ENCODE measurements at regions not wholly inside any gene's neighbourhood (a gene's known extent, or its start where the extent isn't known, plus 50 kb on each side); places are given as distances from the start of the nearest gene placed in this dataset.

DNA sequence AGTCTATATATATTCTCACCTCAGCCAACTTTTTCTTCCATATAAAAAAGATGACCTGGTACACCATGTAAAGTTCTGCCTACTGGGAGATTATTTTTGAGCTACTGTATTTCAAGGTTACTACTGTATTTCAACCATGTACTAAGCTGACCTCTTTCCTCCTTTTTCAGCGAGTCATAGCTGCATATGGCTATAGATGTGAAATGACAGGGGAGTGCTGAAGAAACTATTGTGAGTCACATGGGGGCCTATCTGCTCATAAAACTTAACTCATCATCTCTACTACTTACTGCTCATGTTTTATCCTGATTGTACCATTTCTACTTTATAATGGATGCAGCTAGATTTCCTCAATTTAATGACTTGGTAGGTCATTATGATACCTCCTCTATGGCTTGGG, 571.4 kb upstream of the ATP2B1 start:
- TF ChIP-seq SMC3 (conservative IDR thresholded peaks at IDR 0.05; ENCODE audit: poor library complexity) (no peak), RAD21 (conservative IDR thresholded peaks at IDR 0.05) (no peak), POLR2AphosphoS5 (IDR thresholded peaks at IDR 0.05) (no peak), MXI1 (conservative IDR thresholded peaks at IDR 0.05; ENCODE audit: poor library complexity, severe bottlenecking) (no peak), EP300 (conservative IDR thresholded peaks at IDR 0.05; ENCODE audit: poor library complexity, severe bottlenecking) (no peak), TAF1 (IDR thresholded peaks at IDR 0.05; ENCODE audit: low read depth) (no peak), EZH2 (IDR thresholded peaks at IDR 0.05; ENCODE audit: borderline replicate concordance, insufficient read depth, low read length, poor library complexity, severe bottlenecking) (no peak)
- TF ChIP-seq, protein P1, sequence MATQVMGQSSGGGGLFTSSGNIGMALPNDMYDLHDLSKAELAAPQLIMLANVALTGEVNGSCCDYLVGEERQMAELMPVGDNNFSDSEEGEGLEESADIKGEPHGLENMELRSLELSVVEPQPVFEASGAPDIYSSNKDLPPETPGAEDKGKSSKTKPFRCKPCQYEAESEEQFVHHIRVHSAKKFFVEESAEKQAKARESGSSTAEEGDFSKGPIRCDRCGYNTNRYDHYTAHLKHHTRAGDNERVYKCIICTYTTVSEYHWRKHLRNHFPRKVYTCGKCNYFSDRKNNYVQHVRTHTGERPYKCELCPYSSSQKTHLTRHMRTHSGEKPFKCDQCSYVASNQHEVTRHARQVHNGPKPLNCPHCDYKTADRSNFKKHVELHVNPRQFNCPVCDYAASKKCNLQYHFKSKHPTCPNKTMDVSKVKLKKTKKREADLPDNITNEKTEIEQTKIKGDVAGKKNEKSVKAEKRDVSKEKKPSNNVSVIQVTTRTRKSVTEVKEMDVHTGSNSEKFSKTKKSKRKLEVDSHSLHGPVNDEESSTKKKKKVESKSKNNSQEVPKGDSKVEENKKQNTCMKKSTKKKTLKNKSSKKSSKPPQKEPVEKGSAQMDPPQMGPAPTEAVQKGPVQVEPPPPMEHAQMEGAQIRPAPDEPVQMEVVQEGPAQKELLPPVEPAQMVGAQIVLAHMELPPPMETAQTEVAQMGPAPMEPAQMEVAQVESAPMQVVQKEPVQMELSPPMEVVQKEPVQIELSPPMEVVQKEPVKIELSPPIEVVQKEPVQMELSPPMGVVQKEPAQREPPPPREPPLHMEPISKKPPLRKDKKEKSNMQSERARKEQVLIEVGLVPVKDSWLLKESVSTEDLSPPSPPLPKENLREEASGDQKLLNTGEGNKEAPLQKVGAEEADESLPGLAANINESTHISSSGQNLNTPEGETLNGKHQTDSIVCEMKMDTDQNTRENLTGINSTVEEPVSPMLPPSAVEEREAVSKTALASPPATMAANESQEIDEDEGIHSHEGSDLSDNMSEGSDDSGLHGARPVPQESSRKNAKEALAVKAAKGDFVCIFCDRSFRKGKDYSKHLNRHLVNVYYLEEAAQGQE (IDR thresholded peaks at IDR 0.05; ENCODE audit: borderline replicate concordance) = no peak
- TF ChIP-seq, protein P2, sequence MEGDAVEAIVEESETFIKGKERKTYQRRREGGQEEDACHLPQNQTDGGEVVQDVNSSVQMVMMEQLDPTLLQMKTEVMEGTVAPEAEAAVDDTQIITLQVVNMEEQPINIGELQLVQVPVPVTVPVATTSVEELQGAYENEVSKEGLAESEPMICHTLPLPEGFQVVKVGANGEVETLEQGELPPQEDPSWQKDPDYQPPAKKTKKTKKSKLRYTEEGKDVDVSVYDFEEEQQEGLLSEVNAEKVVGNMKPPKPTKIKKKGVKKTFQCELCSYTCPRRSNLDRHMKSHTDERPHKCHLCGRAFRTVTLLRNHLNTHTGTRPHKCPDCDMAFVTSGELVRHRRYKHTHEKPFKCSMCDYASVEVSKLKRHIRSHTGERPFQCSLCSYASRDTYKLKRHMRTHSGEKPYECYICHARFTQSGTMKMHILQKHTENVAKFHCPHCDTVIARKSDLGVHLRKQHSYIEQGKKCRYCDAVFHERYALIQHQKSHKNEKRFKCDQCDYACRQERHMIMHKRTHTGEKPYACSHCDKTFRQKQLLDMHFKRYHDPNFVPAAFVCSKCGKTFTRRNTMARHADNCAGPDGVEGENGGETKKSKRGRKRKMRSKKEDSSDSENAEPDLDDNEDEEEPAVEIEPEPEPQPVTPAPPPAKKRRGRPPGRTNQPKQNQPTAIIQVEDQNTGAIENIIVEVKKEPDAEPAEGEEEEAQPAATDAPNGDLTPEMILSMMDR (IDR thresholded peaks at IDR 0.05; ENCODE audit: poor library complexity, severe bottlenecking) = no peak
- no peaks in the 10 kb centered on the region for H3K36me3 ChIP-seq (ENCODE audit: insufficient read depth, low read length)
- H3F3A ChIP-seq (ENCODE audit: insufficient read depth, low read length, poor library complexity, severe bottlenecking) = no peaks in the 10 kb centered on the region
- H3K79me2 ChIP-seq (replicated peaks; ENCODE audit: insufficient read depth, low read length) = no peaks in the 10 kb centered on the region
- H3K9ac ChIP-seq (ENCODE audit: low read length) = no peak overlapping the region
- H3K27me3 ChIP-seq (ENCODE audit: insufficient read depth, low read depth, low read length) = no peaks in the 10 kb centered on the region
- H2AFZ ChIP-seq (ENCODE audit: low read depth, low read length) = no peak overlapping the region
- no peak overlapping the region for H3K27ac ChIP-seq (ENCODE audit: low read length)
- H3K4me3 ChIP-seq (ENCODE audit: low read length) = no peak overlapping the region
- peaks cover 8% of the 10 kb centered on the region for H3K9me3 ChIP-seq (ENCODE audit: low read length)
- no peak overlapping the region for H3K4me2 ChIP-seq (ENCODE audit: low read length)
- H4K20me1 ChIP-seq (ENCODE audit: insufficient read depth) = no peaks in the 10 kb centered on the region
- H3K9me2 ChIP-seq (ENCODE audit: insufficient read depth, low read length) = no peaks in the 10 kb centered on the region

DNA sequence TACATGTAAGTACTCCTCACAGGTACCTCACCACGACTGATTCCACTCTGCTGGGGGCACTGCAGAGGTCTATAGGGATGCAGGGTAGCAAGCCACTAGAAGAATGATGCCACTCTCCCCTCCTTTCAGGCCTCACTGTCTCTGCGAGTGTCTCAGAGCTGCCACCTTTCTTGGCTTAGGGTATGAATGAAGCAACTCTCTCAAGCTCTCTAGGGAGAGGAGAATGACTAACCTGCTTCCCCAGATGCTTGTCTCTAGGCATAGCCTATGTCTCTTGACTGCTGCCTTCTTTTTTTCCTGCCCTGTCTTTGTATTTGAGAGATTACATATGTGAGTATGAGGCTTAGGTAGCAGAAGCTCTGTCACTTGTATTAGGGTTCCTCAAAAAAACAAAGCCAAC, 566.5 kb upstream of the ATP2B1 start:
- no peak overlapping the region for H3K27ac ChIP-seq (ENCODE audit: low read length)
- no peak overlapping the region for H3K4me2 ChIP-seq (ENCODE audit: low read length)
- H3K4me3 ChIP-seq (ENCODE audit: low read length) = no peak overlapping the region
- no peak overlapping the region for H3K9ac ChIP-seq (ENCODE audit: low read length)
- no peaks in the 10 kb centered on the region for H4K20me1 ChIP-seq (ENCODE audit: insufficient read depth)
- H2AFZ ChIP-seq (ENCODE audit: low read depth, low read length) = no peak overlapping the region
- H3K36me3 ChIP-seq (ENCODE audit: insufficient read depth, low read length) = no peaks in the 10 kb centered on the region
- TF ChIP-seq RAD21 (conservative IDR thresholded peaks at IDR 0.05) (no peak), TAF1 (IDR thresholded peaks at IDR 0.05; ENCODE audit: low read depth) (no peak), EP300 (conservative IDR thresholded peaks at IDR 0.05; ENCODE audit: poor library complexity, severe bottlenecking) (no peak)
- TF ChIP-seq, protein P2 (IDR thresholded peaks at IDR 0.05; ENCODE audit: poor library complexity, severe bottlenecking) = no peak
- TF ChIP-seq, protein P1 (IDR thresholded peaks at IDR 0.05; ENCODE audit: borderline replicate concordance) = no peak
- H3K27me3 ChIP-seq (ENCODE audit: insufficient read depth, low read depth, low read length) = no peaks in the 10 kb centered on the region
- H3F3A ChIP-seq (ENCODE audit: insufficient read depth, low read length, poor library complexity, severe bottlenecking) = no peaks in the 10 kb centered on the region
- H3K9me3 ChIP-seq (ENCODE audit: low read length) = no peaks in the 10 kb centered on the region
- H3K9me2 ChIP-seq (ENCODE audit: insufficient read depth, low read length) = no peaks in the 10 kb centered on the region
- no peaks in the 10 kb centered on the region for H3K79me2 ChIP-seq (replicated peaks; ENCODE audit: insufficient read depth, low read length)

Data from neural cell (in vitro differentiated cells).